HG03139 (cell line): ENCODE measurements at regions not wholly inside any gene's neighbourhood (a gene's known extent, or its start where the extent isn't known, plus 50 kb on each side); places are given as distances from the start of the nearest gene placed in this dataset.

ENCODE experiments used
- ATAC-seq: cut with Tn5 transposase; IDR thresholded peaks from one replicate; pipeline ENCODE4 v1.9.1; 2021; ENCODE audit not compliant: unreplicated experiment

DNA sequence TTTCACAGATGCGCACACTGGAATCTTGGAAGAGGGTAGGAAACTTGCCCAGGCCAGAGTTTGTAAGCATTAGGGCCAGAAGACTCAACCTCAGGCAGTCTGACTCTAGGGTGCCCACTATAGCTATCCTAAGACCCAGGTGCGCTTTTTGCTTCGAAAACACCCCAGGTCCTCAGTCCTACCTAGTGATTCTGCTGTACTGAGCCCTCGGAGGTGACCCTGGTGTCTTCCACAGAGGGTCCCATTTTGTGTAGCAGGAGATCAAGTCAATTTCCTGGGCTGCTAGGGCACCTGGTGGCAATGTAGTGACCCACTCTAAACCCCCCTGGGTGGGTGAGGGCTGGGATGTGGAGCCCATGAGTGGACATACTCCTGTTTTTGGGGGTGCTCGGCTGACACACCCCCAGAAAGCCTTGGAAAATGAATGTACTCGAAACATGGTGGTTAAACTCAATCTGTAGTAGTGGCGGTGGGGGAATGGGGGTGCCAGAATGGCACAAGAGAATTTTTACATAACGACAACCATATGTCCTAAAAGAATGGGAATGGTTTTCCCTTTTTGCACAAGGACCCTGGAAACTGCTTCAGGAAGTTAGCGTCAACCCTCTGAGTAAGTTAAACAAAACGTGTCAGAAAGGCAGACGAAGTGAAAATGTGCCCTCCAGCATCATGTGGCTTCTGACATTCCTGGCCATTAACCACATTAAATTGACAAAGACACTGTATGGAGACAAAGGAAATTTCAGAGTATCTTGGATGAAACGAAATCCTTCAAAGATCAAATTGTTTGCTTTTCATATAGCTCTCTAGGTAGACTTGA, 218.0 kb upstream of the COPS8 start:
- no peak for ATAC-seq

DNA sequence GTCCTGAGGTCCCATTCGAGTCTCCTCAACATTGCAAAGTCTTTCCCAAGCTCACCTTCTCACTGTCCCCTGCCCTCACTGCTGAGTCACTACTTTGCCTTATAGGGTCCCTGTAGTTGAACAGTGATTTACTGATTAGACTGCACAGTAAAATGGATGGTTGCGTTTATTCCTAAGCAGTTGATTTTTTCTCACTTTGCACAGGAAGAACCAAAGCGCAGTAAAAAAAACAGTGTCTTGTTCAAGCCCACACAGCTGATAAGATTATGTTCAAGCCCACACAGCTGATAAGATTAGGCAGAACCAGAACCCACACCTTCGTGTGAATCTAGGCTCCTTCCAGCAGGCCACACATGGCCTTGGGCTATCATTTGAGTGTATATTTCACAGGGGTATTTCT, 215.3 kb upstream of the COPS8 start:
- no peak for ATAC-seq

DNA sequence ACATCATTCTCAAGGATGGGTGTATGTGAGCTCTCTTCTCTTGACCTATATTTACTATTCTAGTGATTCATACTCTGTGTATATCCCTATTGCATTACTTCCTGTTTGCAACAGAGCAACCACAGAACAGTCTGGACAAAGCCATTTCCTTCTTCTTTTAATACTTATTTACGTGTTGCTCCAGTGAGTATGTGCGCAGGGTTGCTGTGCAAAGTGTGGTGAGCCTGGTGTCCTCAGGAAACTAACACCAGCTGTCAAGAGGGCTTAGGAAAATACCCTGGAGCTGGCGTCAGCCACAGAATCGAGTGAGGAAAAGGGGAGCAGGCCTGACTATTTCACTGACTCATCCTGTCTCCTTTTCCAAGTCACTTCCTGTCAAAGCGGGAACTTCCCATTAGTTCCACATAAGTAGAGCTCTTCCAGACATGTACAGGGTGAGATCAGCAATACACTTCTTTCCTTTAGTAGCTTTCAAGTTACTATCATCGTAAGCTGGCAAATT, 214.1 kb upstream of the COPS8 start:
- ATAC-seq, result no peak

DNA sequence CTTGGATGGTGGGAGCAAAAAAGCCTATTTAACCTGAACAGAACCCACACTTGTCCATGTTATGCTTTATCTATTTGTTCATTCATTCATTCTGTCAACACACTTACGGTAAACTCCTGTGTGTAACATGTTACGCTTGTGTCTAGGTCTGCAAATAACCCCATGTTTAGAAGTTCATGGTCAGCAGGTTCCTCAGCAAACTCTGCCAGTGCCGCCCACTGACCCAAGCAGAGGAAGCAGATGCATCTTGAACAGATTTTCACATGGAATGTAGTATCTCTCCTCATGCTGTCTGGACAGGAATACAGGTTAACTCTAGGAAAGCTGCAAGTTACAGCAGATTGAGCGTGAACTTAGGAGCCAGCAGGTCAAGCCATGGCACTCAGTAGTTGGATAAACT, 213.7 kb upstream of the COPS8 start:
- ATAC-seq, result no peak

DNA sequence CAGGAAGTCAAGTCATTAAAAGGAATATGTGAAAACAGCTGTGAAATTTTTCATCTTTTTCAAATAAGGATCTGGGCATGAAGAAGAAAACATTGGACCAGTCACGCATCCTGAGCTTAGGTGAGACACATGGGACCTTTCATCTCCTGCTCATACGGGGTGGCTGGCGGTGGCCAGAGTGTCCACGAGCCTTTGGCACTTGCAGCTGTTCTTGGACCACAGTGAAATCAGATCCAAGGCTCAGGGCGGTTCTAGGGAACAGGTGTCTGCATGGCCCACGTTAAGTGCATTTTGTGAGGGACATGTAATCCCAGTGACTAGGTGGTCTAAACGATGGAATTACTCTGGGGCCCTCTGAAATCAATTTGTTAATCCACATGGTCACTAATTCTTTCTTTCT, 212.7 kb upstream of the COPS8 start:
- ATAC-seq, result no peak

DNA sequence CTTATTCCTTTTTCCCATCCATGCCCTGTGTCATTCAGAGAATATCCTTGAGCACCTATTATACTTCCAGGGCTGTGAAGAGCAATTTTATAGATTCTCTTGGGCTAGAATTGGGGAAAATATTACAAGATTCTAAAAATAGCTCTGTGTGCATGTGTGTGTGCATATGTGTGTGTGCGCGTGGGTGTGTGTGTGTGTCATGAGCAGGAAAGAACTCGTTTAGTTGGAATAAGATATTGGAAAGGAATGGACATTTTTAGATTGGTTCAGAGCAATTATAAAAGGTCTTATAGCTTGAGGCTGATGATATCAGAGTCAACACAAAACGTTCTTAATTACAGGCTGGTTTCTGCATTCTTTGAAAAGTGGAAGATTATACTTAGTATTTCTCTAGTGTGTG, 212.1 kb upstream of the COPS8 start:
- no peak for ATAC-seq

DNA sequence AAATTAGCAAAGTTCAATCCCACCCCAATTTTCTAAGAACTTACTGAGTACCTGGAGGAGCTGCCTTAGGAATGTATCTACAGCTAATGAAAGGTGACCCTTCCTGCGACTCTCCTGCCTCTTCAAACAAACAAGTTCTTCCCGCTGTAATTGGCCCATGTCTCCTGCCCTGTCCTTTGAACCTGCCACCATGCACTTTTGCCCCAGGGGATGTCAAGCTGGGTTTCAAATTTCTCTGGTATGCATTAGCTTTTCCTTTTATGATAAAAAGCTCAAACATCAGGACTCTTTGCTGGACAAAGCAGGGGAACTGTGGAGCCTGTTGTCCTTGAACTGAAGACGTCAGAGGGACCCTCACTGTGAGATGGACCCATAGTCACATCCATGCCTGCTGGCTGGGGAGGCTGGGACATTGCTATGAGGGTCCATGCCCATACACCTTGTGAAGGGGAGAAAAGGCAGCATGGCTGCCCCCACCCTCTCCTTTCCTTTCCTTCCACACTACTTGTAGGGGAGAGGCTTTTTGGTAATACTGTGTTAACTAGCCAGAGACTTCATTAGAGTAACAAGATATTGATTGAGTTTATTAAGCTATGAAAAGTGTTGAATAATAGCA, 210.7 kb upstream of the COPS8 start:
- no peak for ATAC-seq

DNA sequence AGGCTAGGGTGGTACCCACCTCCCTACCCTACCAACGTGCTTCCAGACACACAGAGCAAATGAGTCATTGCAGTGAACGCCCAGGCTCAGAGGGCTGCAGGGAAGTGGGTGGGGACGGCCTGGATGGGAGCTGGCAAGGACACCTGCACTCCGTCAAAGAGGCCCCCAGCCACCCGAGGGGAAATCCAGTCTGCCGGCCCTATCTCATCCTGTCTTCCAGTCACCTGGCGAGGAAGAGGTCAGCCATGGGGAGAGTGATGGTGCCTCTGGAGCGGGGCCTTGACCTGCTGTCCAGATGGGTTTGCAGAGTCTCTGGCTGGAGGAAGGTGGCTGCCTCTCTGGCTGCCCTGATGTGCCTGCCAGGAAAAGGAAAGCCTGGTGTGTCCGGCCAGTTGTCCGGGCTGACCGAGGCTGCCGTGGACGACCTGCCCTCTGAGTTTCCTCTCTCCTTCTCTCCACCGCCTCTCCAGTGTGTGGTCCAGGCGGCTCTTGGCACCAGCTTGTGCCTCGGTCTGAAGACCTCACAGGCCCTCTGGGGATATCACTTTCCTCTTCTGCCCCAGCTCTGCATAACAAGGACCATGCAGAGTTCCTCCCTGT, 209.7 kb upstream of the COPS8 start:
- no peak for ATAC-seq

DNA sequence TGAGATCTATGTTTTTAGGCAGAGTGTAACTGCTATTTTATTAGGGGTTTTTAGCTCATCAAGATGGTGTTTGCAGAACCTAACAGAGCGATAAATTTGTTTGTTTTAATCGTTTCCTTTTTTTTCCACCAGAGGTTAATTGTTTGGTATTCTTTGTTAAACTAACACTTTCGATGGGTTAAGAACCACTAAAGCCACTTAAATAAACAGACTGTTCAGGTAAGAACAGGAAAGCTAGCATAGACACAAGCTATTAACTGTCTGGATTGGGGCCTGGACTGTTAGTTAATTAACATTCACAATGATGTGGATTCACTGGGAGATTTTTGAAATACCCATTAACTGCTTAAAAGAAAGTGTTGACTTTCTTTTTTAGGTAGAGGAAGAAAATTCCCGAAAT, 209.0 kb upstream of the COPS8 start:
- ATAC-seq, result no peak

DNA sequence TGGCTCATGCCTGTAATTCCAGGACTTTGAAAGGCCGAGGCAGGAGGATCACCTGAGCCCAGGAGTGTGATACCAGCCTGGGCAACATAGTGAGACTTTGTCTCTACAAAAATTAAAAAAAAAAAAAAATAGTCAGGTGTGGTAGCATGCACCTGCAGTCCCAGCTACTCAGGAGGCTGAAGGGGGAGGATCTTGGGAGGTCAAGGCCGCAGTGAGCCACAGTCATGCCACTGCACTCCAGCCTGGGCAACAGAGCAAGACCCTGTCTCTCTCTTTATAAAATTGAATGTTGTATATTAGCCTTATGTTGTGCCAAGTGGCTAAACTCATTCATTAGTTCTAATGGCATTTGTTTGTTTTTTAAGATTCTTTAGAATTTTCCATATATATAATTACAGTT, 207.7 kb upstream of the COPS8 start:
- no peak for ATAC-seq

DNA sequence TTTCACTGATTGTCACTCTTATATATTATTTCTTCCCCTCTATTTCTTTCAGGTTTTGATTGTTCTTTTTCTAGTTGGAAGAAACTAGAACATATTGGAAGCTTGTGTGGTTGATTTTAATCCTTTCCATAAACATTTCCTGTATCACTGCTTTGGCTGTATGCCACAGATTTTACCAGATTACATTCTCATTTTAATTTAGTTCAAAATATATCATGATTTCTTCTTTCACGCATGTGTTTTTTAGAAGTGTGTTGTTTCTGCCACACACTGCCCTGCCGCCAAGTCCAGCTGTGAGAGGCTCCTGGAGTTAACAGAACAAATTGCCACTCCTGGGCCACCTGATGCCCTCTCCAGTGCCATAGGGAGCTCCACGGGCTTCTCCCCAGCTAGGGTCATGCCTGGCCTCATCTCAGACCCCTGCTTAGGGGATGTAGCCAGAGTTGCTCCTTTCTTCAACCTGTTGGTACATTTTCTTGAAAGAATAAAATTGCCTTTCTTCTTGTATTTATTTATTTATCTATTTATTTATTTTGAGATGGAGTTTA, 206.2 kb upstream of the COPS8 start:
- ATAC-seq, result no peak

DNA sequence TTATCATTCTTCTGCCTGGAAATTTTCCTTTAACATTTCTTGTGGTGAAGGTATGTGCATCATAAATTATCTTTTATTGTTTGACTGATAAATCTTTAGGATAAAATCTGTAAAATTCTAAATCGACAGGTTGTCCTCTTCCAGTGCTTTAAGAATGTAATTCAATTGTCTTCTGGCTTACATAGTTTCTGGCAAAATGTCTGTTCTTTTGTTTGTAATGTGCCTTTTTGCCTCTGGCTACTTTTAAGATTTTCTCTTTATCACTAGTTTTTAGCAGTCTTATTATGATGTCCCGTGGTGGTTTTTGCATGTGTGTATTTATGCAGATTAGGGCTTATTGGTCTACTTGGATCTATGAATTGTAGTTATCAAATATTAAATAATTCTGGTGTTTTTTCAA, 203.6 kb upstream of the COPS8 start:
- no peak for ATAC-seq

DNA sequence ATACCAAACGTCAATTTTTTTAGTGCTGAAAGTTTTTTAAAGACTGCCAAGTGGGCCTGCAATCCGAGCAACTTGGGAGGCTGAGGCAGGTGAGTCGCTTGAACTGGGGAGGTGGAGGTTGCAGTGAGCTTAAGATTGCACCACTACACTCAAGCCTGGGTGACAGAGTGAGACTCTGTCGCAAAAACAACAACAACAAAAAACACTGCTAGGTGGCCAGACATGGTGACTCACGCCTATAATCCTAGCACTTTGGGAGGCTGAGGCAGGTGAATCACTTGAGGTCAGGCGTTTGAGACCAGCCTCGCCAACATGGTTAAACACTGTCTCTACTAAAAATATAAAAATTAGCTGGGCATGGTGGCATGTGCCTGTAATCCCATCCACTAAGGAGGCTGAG, 202.8 kb upstream of the COPS8 start:
- ATAC-seq, result no peak

DNA sequence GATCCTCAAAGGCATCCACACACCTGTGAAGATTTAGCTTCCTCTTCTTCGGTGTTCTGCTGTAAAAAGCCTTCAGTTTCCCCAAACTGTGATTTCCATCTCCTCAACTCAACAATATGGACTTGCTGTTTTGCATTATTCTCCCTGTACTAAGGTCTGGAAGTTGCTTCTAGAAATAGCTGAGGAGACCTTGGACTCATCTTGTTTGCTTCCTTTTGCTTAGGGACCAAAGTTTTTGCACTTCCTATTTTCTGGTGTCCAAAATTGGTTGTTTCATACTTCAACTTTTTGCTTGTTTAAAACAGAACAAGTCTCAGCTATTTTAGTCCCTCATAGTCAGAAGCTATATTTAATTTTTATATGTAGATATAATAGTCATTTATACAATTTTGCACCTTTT, 201.9 kb upstream of the COPS8 start:
- no peak for ATAC-seq

DNA sequence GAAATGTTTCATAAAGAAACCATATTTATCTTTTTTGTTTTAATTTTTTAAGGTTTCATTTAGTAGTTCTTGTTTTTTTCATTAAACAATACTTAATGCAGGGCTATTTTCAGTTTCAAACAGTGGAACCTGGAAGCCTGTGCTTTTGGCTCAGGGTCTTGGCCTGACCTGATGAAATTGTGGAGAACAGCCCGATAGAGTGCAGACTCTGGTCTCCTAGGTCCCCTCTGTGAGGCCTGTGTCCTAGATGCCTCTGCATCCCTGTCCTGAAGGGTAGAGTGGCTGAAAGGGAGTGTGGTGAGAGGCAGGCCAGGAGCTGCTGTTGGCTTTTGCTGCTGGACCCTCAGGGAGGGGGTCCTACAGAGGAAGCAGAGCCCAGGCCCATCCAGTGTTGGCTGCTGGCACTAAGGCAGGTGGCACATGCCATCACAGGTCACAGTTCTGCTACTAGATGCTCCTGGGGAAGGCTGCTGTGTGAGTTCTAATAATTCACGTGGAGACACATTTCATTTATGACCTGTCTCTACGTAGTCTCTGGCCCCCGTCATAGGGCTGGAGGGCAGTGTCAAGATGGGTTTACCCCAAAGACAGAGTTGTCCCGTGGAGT, 201.0 kb upstream of the COPS8 start:
- no peak for ATAC-seq

DNA sequence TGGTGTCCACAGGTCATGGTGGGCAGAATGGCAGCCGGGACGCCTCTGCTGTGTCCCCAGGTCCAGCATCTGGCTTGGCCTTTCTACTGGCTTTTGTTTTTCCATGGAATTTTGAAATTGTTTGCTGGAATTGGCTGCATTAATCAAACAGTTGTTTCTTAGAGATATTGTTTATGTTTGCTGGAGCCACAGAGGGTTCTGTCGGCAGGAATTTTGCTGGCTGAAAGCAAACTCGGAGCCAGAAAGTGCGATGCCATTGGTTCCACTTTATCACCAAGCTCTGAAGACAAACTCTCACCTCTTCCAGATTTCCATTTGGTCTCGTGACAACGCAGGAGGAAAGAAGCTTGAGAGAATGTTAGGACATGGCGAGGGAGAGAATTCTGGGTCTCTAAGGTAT, 199.2 kb upstream of the COPS8 start:
- no peak for ATAC-seq

DNA sequence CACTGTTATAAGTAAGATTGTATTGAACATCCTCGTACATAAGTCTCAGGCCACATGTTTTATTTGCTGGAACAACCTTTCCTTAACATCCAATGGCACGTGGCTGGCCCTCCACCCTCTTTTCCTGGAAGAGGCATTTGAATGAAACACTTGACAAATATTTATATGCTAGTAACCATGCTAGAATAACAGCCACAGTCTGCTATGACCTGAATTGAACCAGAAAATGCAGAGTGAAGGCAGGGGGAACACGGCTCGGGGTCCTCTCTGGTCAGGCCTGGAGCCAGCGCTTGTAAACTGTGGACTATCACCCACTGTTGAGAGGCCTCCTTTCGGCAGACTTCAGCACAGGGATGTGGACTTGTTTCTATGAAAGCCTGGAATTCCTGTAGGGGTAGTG, 198.2 kb upstream of the COPS8 start:
- ATAC-seq, result no peak

DNA sequence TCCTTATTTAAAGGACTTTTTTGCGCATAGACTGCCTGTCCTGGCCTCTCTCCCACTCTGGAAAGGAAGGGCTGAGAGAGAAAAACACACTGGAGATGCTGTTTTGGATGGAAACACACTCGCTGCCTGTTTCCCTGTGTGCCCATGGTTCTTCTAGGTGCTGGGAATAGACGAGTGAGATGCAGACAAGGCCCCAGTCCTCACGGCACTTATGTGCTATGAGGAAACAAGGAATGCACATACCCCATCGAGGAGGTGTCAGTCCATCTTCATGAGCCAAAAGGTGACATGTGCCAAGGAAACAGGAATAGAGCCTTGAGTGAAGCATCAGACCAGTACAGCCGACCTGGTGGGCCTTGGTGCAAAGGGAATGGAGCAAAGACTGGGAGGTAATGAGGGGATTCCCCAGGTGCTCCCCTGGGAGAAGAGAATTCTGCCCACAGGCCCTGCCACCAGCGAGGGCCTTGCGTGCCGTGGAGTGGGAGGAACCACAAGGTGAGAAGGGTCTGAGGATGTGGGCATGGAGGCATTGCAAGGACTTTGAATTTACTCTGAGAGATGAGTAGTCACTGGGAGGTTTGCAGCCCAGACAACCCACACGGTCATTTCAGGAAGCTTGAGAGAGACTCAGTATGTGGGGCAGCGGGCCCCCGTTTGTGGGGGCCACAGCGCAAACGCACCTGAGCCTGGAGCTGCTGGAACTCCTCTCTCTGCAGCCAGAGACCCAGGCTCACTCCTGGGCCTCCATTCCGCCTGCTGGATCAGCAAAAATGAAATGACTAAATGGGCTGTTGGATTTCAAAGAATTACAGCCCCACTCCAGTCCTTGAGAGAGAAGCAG, 197.5 kb upstream of the COPS8 start:
- ATAC-seq, result no peak

DNA sequence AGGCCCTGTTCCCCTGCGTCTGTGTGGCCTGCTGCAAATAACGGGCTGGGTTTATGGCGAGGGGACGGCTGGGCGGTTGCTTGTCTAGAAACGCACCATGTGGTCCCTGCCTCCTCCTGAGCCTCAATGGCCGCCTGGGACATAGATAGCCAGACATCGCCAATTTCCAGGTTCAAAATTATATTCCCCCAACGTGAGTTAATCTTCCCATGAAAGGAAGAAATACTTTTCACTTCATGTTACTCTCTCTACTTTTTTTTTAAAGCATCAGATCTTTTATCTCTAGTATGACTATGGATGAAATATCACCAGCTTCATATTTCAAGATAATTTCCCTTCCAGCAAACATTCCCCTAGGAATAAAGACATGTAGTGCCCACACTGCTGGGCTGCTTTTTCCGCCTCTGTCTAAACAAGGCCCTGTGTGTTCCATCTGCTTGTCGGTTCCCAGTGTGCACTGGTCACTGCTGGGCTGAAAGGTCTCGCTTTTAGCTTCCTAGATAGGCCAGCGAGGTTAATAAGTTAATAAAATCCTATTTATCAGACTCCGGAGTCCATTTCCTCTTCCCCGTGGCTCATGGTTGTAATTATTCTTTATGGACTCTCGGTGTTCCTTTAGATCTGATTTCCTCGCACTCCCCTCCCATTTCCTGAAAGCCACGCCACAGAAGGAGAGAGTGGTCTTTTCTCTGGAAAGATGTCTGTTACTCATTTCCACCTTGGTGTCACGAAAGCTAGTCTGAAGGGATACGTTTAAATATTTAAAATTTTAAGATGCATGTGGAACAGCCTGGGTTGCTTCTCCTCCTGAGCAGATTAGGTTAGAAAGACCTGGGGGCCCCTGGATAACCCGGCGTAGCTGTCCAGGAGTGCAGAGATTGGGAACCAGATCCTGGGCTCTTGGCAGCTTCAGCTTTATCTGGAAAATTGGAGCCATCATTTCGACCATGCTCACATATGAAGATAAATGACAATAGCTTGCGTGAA, 196.6 kb upstream of the COPS8 start:
- no peak for ATAC-seq
